Left lung (tissue), 4 donors: ENCODE measurements at regions not wholly inside any gene's neighbourhood (a gene's known extent, or its start where the extent isn't known, plus 50 kb on each side); places are given as distances from the start of the nearest gene placed in this dataset.

Experiments used
- ATAC-seq: fragments of 200-7000 bp; cut with Tn5 transposase; one replicate; pipeline ENCODE4 v1.9.1; 2020; ENCODE audit warnings: moderate library complexity
- DNase-seq, 4 donors: peaks; one replicate each; pipeline ENCODE4 v3.0.0-alpha.2; 2013 to 2020
- H3K27ac ChIP-seq, 2 donors: fragments of 200-600 bp; sonication (generic) in 1 of 2; one replicate each; pipeline versions ENCODE4 v1.5.0 to v1.8.0; 2020 to 2021
- H3K27me3 ChIP-seq, 2 donors: fragments of 200-600 bp; sonication (generic) in 1 of 2; one replicate each; pipeline versions ENCODE4 v1.5.0 to v1.8.0; 2020 to 2021
- H3K36me3 ChIP-seq, 2 donors: fragments of 200-600 bp; sonication (generic) in 1 of 2; one replicate each; pipeline versions ENCODE4 v1.5.0 to v1.8.0; 2020 to 2021
- H3K4me1 ChIP-seq, 2 donors: fragments of 200-600 bp; one replicate each; pipeline ENCODE4 v1.8.0; 2021
- H3K4me3 ChIP-seq, 2 donors: fragments of 200-600 bp; sonication (generic) in 1 of 2; one replicate each; pipeline versions ENCODE4 v1.5.0 to v1.8.0; 2020 to 2021; ENCODE audit warnings: mild to moderate bottlenecking in 1 of 2
- H3K9me3 ChIP-seq, 2 donors: fragments of 200-600 bp; sonication (generic) in 1 of 2; one replicate each; pipeline versions ENCODE4 v1.5.0 to v1.8.0; 2020 to 2021
- CTCF ChIP-seq, 2 donors: fragments of 200-600 bp; sonication (generic) in 1 of 2; IDR thresholded peaks; one replicate each; pipeline versions ENCODE4 v1.5.0 to v1.8.0; 2021; ENCODE audit warnings: antibody characterized with exemption in 2 of 2
- intact Hi-C, 2 donors: fragments of 100-400 bp; cut with DNase I; formaldehyde crosslinking; loops; one replicate each; pipeline versions ENCODE4 v1.11.2 to v1.14.2; 2022
- donor health status: DM: no; HTN: yes; CAD: no.
- donor health status: DM: no; HTN: no; CAD: no.

DNA sequence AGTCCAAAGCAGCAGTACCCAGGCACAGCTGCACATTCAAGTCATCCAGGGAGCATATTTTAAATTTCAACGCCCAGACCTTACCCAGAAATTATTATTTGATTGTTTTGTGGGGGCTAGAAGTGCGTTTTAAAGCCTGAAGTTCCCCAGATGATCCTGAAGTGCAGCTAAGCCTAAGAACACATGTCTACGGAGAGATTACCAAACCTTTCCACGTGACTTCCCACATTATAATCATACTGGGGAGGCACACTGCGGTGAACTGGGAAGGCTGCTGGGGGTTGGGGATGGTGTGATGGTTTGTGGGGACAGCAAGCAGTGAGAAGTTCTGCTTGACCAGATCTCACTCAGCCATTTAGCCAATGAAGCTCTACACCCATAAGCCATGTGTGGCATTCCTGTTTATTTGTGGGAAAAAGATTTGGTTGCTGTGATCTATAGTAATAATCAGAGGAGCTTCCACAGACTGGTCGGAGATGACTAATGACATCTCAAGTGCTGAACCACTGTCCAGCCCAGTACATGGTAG is 93.4 kb upstream of the CDH6 start:
- no peaks in the 10 kb centered on the region for H3K9me3 ChIP-seq
- H3K4me1 ChIP-seq, result no peaks in the 10 kb centered on the region
- TF ChIP-seq CTCF (IDR thresholded peaks at IDR 0.05), result no peak
- DNase-seq (no peak), ATAC-seq (no peak)
- H3K4me3 ChIP-seq, result no peak overlapping the region
- no peaks in the 10 kb centered on the region for H3K27me3 ChIP-seq
- no peaks in the 10 kb centered on the region for H3K36me3 ChIP-seq
- intact Hi-C loops, result no loop called here
- H3K27ac ChIP-seq, result no peak overlapping the region

GRCh38 chr5:31098811-31099210 is 94.7 kb upstream of the CDH6 start:
- DNase-seq, result no peak
- Histone ChIP-seq H3K27ac (no peak overlapping the region), H3K36me3 (no peaks in the 10 kb centered on the region), H3K27me3 (no peaks in the 10 kb centered on the region), H3K4me3 (no peak overlapping the region), H3K4me1 (no peaks in the 10 kb centered on the region), H3K9me3 (no peaks in the 10 kb centered on the region)
- ATAC-seq, result no peak
- no peak for TF ChIP-seq CTCF (IDR thresholded peaks at IDR 0.05)
- intact Hi-C loops, result no loop called here

- Histone ChIP-seq H3K27ac (no peak overlapping the region), H3K27me3 (no peaks in the 10 kb centered on the region), H3K4me3 (no peak overlapping the region), H3K9me3 (peaks cover 0 to under 1% of the 10 kb centered on the region in 2 donors), H3K36me3 (no peaks in the 10 kb centered on the region), H3K4me1 (no peaks in the 10 kb centered on the region)
- no peak for DNase-seq
- no peak for TF ChIP-seq CTCF (IDR thresholded peaks at IDR 0.05)
- no peak for ATAC-seq
- intact Hi-C loops, result no loop called here
These were observed 95.6 kb upstream of the CDH6 start for GRCh38 chr5:31097851-31098250.

- Histone ChIP-seq H3K9me3 (peaks cover 0 to 3% of the 10 kb centered on the region in 2 donors), H3K27me3 (no peaks in the 10 kb centered on the region), H3K4me1 (no peaks in the 10 kb centered on the region), H3K4me3 (no peak overlapping the region), H3K36me3 (no peaks in the 10 kb centered on the region), H3K27ac (no peak overlapping the region)
- intact Hi-C loops, result no loop called here
- no peak for TF ChIP-seq CTCF (IDR thresholded peaks at IDR 0.05)
- no peak for DNase-seq
- ATAC-seq, result peak; percentile 27
These were observed 97.1 kb upstream of the CDH6 start for GRCh38 chr5:31096238-31096865.

- peaks cover 0 to 3% of the 10 kb centered on the region in 2 donors for H3K9me3 ChIP-seq
- no peak for ATAC-seq
- no peaks in the 10 kb centered on the region for H3K36me3 ChIP-seq
- H3K4me1 ChIP-seq, result no peaks in the 10 kb centered on the region
- no peak overlapping the region for H3K4me3 ChIP-seq
- intact Hi-C loops, result no loop called here
- H3K27me3 ChIP-seq, result no peaks in the 10 kb centered on the region
- TF ChIP-seq CTCF (IDR thresholded peaks at IDR 0.05), result no peak
- no peak for DNase-seq
- no peak overlapping the region for H3K27ac ChIP-seq
These were observed 97.7 kb upstream of the CDH6 start for GRCh38 chr5:31095796-31096195.
